NCI-H226 (cell line): ENCODE measurements at regions not wholly inside any gene's neighbourhood (a gene's known extent, or its start where the extent isn't known, plus 50 kb on each side); places are given as distances from the start of the nearest gene placed in this dataset.

Source experiments
- DNase-seq: peaks from one replicate; pipeline ENCODE4 v3.0.0-alpha.2; 2015

DNA sequence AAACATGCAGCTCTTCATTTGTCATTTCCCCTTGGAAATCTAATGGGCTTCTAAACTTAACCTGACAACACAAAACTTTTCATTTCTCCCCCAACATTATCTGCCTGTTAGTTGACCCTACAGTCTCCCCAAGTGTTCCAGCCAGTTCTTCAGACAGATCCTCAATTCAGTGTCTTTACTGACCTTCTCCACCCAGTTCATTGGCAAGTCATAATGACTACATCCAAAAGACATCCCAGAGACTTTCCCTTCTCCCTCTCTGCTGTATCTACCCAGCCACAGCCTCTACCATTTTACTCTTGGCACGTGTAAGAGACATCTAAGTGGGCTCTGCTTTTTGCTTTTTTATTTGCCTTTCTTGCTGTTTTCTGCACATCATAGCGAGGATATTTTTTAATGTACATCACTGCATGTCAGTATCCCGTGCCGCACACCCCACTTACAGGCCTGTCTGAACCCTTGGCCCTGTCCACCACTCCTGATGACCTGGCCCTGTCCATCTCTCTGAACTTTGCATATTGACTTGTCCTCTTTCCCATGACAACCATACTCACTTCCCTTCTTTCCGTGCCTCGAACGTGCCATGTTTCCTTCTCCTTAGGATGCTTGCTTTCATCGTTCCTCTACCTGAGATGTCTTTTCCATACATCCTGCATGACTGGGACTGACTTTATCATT is 391.9 kb downstream of the IRS2 start:
- DNase-seq = no peak

DNA sequence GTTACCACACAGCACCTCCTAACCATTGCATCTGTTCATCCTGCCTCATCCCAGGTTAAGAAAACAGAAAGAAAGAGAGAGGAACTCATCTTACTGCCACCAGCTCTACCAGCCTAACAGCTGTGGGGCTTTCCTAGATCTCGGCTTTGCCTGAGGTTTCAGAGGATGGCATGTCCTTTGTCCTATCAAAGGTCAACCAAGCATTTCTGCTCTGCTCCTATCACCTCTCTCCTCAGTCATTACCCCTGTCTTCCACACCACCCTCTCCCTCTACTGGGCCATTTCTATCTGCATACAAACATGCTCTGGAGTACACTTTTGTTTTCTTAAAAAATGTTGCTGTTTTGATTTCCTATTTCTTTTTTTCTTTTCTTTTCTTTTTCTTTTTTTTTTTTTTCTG is 393.3 kb downstream of the IRS2 start:
- no peak for DNase-seq

DNA sequence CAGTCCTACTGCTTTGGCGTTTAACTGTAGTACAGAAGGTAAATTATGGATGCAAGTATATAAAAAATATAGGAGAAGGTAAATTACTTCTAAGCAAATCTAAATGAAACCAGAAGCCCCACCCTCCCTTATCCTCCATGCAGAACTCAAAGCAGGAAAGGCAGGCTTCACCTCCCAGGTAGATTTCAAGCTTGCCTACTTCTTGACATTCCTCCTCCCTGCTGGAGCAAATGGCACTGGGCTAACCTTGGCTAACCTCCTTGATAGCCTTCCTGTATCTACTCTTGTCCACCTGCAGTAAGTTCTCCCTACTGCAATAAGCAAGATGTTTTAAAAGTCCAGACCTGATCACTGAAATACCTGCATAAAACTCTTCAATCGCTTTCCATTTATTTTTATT is 396.0 kb downstream of the IRS2 start:
- DNase-seq = no peak

DNA sequence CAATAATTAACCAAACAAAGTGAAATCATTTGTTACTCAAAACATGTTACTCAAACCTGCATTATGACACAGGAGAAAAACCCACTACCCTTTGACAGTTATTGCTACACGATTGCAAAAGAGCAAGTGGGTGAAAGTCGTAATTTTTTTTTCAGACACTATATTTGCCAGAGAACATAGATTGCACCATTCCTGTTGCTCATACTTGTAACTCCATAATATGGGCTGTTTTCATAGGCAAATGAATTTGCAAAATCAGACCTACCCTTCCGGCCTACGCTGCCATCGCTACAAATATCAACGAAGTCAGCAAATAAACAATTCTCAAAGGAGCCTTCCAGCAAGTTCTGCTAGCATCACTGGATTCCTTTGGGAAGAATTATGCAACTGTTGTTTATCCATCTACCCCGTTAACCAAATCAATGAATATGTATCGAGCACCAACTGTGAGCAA is 396.5 kb downstream of the IRS2 start:
- DNase-seq = no peak

DNA sequence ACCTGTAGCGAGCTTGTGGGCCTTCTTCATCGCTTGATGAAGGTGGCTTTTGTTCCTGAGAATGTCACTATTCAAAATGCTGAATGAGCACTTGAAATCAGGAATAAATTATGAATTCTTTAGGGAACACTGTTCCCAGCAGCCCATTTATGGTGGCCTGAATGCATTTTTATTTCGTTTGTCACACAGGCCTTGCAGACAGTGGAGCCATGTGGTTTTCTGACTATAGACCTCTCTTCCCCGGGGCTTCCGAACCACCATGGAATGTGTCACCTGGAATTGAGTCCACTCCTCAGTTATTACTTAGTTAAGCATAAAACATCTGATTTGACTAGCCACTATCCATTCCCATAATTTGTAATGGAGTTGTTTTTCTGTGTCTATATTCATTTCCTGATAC is 396.9 kb downstream of the IRS2 start:
- no peak for DNase-seq

DNA sequence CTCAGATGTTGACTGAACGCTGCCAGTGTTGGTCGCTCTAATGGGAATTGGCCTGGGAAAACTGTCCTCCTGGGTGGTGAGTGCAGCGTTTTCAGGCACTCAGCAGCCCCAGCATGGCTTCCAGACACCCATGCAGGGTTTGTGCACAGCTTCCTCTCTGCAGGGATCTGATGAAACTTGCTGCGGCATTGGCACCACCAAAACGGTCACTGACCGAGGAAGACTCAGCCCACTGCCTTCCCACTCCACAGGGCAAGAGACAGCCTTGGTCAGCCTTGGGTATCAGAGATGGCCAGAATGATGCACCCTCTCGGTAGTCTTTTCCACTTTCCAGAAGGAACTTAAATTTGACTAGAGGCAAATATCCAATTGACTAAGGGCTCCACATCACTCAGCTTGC is 398.9 kb downstream of the IRS2 start:
- DNase-seq = no peak

DNA sequence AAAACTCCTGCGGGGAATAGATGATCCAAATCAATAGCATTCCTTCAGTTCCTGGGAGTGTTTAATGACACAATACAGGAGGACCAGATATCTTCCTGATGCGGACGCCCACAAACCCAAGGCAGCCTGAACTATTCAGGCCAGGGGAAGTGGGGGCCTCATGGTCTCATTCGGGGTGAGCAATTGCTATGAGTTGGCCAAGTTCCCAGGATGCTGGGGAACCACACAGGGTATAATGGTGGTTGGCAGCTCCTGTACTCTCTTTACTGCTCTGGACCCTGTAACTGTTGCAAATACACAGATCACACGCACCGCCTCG is 401.2 kb downstream of the IRS2 start:
- peak; percentile 70 for DNase-seq

DNA sequence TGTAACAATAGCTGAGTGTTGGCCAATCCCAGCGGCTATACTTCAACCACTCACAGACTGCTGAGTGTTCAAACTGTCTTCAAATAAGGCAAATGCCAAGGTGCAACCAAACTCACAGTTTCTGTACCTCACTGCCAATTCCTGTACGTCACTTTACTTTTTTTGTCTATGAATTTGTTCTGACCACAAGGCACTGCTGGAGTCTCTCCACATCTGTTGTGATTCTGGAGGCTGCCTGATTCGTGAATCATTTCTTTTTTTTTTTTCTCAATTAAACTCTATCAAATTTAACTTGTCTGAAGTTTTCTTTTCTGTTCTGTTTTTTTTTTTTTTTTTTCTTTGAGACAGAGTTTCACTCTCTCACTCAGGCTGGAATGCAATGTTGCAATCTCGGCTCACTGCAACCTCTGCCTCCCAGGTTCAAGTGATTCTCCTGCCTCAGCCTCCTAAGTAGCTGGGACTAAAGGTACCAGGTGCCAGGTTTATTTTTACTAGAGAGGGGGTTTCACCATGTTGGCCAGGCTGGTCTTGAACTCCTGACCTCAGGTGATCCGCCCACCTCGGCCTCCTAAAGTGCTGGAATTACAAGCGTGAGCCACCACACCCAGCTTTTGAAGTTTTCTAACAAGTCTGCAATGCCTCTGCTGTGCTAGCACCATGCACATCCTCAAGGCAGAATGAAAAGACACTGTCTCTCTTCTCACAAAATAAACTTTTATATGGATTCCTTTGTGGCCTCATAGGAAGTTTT is 401.7 kb downstream of the IRS2 start:
- DNase-seq = peak; percentile 75

DNA sequence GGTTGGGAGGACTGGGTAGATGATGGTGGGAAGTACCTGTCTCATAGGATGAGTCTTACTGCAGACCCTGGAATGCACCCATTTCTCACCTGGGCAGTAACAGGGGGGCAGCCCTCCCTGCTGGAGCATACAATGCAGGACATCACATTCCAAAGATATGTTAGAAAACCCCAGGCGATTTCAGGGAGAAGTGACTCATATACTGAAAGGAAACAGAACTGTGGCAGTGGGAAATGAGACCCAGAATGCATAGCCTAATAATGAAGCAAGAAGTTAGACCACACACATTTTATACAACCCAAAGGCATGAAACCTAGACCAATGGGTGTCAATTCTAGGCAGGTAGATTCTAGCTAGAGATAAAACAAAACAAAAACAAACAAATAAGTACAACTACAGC is 402.7 kb downstream of the IRS2 start:
- DNase-seq = peak; percentile 87

DNA sequence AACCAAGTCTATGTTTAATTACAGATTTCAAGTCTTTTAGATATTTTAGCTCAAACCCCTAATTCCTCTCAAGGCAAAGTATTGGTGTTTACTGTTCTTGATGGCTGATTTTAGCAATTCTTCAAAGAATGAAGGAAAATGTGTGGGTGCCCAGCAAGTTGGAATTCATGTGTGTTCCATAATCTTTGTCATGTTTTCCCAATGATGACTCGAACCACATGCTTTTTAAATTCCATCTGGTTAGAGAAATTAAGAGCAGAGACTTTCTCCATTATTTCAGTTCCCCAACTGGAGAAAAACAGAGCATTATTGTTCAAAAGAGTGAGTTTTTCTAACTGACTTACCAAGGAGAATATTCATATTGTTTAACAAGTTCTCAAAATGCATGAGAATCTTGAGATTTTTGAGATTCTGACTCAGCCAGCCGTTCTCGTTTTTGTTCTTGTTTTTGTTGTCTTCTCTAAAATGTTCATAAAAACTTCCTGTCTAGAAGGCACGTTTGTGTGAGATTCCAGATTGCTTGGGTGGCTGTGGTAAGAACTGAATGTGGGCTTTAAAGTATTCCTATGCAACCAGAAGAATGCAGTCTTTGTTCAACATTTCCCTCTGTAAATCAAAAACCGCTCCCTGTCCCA is 404.7 kb downstream of the IRS2 start:
- peak; percentile 9 for DNase-seq

DNA sequence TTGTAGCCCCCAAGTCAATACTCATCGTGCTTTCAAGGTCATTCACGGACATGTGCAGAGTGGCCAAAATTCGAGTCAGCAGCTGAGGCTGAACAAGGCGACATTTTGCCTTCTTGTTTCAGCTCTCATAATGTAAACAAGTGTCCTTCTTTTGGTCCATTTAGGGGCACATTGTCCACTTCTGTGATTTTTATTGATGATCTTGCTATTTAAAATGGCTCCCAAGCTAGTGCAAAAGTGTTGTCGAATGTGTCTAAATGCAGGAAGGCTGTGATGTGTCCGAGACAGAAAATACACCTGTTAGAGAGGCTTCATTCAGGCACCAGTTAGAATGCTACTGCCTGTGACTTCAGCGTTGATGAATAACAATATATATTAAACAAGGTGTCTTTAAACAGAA is 405.9 kb downstream of the IRS2 start:
- DNase-seq = no peak

DNA sequence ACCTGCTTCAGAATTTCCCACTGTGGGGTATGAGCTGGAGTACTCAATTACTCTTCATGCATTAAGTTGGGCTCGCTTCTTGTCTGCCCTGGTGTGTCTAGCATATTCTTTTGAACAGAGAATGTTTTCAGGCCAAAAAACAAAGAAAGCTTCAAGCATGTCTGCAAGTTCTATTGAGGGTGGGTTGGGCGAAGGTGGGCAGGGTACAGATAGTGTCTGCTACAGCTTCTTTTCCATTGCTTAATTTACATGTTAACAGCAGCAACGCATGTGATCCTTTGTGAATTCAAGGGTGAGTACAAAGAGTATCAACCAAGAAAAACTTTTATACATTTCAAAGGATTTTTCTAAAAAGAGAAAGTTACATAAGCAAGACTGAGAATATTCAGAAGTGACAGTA is 406.5 kb downstream of the IRS2 start:
- no peak for DNase-seq

DNA sequence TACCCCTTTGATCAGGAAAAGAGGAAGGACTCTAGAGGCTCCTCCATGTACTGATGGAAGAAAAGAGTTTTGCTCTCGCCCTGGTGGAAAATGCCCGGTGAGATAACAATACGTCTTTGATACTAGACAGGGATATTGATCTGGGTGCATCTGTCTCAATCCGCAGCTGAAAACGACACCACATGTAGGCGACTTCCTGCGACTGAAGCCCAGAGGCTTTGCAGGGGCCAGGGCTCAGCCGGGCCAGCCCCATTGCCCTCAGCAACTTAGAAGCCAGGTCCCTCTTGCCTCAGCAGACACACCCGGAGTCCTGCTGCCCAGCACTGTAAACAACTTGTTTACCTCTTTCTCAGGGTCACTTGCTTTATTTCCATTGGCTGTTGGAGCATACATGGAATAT is 409.4 kb downstream of the IRS2 start:
- no peak for DNase-seq

DNA sequence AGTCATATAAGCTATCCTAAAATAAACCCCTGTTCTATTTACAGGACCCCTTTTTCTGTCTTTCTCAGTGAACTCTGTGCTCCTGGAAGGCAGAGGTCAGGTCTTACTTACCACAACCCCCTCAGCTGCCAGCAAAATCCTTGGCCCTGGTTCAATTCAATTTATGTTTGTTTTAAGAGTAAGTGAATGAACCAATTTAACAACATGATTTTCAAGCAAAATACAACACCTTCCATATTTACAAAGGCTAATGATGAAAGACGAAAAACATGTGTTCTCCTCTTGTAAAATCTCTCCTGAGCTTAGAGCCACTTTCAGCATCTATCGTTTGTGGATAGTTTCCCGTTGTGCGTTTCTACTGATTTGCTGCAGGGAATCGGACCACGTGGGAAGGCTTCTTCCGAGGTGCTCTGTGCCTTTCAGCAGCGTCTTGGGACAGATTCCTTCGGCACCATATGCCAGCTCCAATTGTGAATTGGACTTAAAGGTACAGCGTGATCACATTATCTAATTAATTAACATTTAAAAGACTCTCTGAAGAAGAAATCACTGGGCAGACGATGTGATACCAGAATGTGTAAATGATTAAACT is 411.7 kb downstream of the IRS2 start:
- DNase-seq = no peak

DNA sequence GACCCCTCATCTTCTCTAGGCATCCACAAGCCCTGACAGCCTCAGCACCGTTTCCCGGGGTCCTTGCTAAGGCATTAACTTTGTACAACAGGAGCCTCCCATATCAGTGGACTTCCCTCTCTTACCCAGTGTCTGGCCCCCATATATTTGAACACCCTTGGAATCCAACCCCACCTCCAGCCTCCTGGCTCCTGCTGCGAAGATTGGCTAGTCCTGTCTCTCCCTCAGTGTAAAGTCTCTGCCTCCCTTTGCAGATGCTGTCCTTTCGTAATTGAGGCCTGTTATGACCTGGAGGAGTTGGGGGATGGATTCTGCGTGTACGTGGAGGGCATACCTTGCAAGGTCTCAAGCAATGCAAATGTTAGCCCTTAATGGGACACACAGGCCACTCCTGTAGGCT is 413.7 kb downstream of the IRS2 start:
- no peak for DNase-seq

DNA sequence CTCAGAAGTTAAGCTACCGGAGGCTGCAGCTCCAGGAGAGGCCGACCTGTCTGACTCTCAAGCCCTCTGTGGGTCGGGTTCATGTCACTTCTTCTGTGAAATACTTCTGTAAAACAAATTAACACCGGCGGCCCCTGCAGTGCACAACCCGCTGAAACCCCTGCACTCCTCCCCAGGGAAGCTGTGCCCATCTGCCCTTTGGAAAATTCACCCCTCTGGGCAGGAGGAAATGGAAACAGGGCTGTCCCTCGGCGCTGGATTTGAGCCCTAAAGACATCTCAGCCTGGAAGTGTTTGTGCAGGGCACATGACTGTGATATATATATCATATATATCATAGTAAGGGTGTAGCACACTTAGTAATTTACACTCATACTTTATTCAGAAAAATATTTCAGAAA is 415.3 kb downstream of the IRS2 start:
- no peak for DNase-seq

DNA sequence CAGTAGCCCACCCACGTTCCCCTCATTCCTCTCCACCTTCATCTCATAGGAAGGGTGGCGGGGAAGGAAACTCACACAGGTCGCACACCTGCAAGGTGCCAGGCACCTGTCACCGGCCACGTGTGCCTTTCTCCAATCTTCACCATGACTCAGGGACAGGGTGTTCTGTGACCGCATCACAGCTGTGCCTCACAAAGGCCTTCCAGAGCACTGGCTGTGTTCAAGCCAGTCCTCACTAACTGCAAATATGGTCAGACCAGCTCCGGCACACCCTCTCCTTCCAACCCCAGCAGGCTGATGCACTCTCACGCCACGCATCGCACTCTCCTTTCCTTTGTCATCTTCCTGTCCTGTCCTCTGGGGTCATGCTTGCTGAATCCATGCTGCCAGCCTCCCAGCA is 415.9 kb downstream of the IRS2 start:
- no peak for DNase-seq

DNA sequence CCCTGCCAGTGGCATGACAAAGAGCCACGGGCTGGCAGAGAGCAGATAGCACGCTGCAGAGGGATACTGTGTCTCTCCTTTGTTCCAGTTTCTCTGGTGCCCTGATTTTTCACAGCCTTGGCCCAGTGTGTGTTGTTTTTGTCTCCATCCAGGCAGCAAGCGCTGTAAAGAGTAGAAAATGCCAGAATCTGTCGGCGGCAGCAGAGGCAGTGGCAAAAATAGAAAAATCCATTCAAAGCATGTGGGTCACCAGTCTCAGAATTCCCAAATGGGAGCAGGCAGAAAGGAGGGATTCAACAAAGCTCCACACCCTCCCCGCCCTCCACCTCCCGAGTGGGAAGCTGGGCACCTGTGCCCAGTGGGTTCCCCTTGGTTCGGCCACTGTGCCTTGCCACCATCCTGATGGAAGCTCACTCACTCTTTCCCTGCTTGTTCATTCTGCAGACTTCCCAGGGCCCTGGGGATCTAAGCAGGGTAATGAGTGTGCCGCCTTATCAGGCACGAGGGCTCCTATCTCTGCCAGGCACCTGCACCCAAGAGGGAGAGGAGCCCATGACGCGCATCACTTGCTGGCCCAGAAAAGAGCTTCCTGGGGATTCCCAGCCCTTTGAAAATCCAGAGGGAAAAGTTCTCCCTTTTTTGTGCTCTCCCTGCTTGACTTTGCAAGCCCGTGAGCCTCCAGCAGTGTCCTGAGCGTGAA is 416.9 kb downstream of the IRS2 start:
- DNase-seq = peak; percentile 52

DNA sequence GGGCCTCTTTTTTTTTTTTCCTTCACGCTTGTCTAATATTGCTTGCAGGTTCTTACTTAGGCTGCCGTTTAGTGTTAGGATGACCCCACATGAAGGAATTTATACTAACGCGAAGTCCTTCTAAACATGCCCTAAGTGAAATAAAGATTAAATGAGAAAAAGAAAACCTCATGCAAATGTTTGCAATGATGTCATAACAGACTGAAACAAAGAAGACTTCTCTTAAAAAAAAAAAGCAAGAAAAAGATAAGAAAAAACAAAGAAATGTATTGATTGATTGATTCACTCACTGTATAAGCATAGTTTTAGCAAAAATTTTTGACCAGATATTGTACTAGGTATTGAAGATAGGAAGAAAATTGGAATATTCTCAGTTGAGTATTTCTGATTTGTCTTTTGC is 418.2 kb downstream of the IRS2 start:
- no peak for DNase-seq

DNA sequence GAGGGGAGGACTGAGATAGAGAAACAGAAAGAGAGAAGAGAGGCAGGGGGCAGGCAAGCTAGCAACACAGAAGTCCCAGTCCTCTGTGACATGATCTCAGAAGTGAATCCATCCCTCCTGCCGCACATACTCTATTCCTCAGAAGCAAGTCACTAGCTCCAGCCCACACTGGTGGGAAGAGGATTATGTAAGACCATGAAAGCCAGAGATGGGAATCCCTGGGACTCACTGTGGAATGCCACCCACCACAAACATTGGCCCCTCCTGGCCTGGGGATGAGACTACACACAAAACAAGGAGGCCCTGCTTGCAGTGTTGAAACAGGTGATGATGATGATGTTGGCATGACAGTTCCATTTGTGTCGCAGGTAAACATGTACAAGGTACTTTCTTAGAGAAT is 419.9 kb downstream of the IRS2 start:
- DNase-seq = no peak

DNA sequence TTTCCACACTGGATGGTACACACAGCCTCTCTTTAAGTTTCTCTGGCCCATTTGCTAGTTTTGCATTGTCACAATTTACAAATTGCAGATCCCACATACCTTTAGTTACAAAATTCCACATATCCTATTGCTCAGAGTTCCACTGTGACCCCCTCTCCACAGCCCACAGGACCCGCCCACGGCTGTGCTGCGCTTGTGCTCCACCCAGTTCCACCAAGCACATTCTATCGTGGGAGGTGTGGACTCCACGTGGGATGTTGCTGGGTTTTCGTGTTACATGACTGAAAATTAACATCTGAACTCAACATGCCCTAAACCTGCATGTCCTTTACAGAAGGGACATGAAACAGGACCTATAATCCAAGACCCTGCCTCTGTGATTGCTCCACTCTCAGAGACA is 423.0 kb downstream of the IRS2 start:
- no peak for DNase-seq

DNA sequence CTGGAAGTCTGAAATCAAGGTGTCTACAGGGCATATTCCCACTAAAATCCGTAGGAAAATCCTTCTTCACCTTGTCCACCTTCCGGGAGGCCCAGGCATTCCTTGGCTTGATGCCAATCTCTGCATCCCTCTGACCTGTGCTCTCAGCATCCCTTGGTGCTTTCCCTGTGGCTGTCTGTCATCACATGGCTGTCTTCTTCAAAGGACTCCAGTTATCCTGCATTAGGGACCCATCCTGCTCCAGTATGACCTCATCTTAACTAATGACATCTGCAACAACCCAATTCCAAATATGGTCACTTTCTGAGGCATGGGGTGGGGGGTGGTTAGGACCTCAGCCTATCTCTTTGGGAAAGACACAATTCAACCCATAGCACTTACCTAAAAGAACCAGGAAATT is 423.8 kb downstream of the IRS2 start:
- DNase-seq = no peak

DNA sequence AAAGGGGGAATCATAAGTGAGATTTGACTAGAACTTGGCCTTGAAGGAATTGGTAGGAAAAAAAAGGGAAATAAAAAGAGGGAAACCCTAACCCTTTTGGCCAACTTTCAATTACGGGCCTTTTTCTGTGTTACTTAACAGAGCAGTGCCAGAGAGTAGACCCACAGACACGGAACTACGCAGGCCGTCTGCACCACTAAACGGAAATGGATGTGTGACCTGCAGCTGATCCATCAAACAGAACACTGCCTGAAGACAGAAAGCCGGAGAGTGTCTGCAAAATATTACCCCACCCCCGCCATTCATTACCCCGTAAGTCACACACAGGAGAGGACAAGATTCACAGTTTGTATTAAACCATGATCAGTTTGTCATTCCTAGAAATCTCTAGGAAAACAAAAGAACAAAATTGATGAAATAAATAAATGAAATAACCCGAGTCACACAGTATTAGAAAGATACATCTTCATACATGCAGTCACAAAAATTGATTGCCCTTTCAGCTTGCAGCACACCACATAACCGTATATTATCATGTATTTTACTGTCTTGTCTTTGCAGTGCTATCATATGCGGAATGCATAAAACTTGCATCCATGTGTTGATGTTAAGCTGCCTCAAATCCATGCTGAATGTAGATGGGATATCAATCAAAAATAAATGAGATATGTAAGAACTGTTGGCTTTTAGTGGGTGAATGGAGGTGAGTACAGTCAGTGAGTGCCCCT is 424.7 kb downstream of the IRS2 start:
- no peak for DNase-seq
